ENCODE measurements at regions not wholly inside any gene's neighbourhood (a gene's known extent, or its start where the extent isn't known, plus 50 kb on each side); places are given as distances from the start of the nearest gene placed in this dataset.

DNA sequence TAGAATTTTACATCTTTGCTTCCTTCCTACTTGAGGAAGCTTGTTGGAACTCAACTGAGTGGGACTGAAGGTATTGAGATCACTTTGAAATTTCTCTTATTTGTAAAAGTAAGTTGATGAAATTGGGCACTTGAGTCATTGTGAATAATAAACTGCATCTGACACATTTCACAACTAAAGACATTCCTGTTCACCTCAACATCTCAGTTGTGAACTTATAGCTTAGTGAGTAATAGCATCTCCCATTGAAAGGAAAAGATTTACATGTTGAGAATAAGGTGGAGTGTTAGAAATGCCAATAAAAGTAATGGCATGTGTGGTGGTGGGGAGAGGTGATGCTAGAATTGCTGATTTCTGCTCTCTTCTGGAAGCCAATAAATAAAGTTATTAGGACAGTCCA is 145.0 kb downstream of the SLC24A2 start:
- TF ChIP-seq, protein P1, sequence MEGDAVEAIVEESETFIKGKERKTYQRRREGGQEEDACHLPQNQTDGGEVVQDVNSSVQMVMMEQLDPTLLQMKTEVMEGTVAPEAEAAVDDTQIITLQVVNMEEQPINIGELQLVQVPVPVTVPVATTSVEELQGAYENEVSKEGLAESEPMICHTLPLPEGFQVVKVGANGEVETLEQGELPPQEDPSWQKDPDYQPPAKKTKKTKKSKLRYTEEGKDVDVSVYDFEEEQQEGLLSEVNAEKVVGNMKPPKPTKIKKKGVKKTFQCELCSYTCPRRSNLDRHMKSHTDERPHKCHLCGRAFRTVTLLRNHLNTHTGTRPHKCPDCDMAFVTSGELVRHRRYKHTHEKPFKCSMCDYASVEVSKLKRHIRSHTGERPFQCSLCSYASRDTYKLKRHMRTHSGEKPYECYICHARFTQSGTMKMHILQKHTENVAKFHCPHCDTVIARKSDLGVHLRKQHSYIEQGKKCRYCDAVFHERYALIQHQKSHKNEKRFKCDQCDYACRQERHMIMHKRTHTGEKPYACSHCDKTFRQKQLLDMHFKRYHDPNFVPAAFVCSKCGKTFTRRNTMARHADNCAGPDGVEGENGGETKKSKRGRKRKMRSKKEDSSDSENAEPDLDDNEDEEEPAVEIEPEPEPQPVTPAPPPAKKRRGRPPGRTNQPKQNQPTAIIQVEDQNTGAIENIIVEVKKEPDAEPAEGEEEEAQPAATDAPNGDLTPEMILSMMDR (IDR thresholded peaks at IDR 0.05; ENCODE audit: borderline replicate concordance, insufficient read depth, low read depth, low read length), result no peak
- no peak overlapping the region for H3K4me3 ChIP-seq (ENCODE audit: low read depth, low read length)

DNA sequence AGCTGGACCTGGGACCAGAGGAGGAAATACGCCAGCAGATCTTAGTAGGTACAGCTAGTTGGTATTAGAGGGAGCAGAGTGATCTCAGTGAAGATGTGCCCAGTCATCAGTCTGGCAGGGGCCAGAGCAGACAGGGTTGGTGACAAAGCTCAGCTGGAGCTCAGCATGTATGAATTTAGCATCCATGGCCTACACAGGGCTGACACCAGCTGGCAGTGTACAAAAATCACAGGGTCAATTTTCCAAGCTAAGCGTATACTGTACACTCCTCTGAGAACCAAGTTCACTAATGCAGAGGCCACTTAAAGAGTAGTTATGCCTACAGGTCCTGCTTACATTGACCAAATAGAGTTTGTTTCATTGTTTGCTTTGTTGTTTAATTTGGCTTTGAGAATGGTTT is 146.6 kb downstream of the SLC24A2 start:
- no peak overlapping the region for H3K4me3 ChIP-seq (ENCODE audit: low read depth, low read length)
- TF ChIP-seq, protein P1 (IDR thresholded peaks at IDR 0.05; ENCODE audit: borderline replicate concordance, insufficient read depth, low read depth, low read length), result no peak

DNA sequence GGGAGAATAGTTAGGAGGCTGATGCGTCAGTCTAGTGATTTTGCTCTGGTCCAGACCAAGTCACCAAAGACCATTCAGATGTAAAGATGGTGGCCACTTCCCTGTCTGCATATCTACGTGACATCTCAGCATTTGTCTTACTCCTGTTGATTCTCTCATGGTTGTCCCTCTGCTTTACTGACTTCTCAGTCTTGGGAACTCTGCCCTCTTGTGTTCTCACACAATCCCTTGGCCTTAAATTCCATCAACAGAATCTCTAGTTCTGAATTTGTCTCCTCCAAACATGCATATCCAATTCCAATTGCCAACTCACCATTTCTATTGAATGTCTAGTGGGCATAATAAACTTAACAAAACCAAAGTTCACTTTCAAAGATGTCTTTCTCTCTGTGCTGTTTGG is 147.8 kb downstream of the SLC24A2 start:
- TF ChIP-seq, protein P1 (IDR thresholded peaks at IDR 0.05; ENCODE audit: borderline replicate concordance, insufficient read depth, low read depth, low read length), result no peak
- H3K4me3 ChIP-seq (ENCODE audit: low read depth, low read length), result no peak overlapping the region

DNA sequence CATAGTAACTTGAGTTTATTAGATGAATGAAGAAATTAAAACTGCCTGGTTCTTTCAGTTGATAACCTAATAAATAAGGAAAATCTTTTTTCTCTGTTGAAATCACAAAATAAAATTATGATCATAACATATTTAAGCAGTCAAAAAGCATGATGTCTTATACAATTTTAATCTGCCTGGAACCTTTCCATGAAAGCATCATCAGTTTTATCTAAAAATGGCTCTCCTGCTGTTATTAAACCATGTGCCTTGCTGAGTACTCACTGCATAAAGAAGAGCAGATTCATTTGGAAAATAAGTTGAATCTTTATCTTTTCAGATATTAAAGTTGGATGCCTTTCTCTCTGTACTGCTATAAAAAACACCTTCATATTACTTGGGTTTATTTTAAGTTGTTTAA is 148.8 kb downstream of the SLC24A2 start:
- TF ChIP-seq, protein P1 (IDR thresholded peaks at IDR 0.05; ENCODE audit: borderline replicate concordance, insufficient read depth, low read depth, low read length), result no peak
- no peak overlapping the region for H3K4me3 ChIP-seq (ENCODE audit: low read depth, low read length)

DNA sequence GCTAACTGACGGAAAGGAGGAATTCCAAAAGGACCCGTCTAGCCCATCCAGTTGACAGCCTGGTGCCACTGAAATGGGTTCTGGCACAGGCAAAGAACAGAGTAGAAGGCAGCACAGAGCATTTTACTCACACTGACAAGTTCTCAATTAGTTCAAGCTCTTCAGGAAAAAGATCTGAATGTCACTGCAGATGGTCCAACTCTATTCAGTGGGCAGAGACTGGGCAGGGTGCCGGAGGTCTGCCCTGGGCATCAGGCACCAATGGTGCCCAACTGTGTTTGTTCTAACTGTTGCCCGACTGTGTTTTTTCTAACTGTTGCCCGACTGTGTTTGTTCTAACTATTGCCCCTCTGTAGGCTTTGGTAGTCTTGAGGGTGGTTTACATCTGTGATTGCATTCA is 151.8 kb downstream of the SLC24A2 start:
- no peak overlapping the region for H3K4me3 ChIP-seq (ENCODE audit: low read depth, low read length)
- TF ChIP-seq, protein P1 (IDR thresholded peaks at IDR 0.05; ENCODE audit: borderline replicate concordance, insufficient read depth, low read depth, low read length), result no peak

DNA sequence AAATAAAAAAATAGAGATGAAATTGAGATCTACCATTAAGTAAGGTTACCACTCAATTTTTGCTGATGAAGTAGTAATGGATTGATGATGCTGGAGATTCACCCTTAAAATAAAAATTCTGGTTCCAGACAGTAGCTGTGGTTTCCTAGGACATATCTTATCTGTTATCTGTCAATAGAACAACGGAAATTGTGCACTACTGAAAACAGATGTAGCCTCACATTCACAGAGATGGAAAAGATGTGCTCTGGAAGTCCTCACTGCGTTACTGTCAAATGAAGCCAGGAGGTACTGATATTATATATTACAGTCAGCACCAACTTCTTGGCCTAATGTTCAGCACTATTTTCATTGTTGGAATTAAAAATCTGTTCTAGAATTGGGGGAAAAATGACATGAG is 154.0 kb downstream of the SLC24A2 start:
- TF ChIP-seq, protein P1 (IDR thresholded peaks at IDR 0.05; ENCODE audit: borderline replicate concordance, insufficient read depth, low read depth, low read length), result no peak
- no peak overlapping the region for H3K4me3 ChIP-seq (ENCODE audit: low read depth, low read length)

DNA sequence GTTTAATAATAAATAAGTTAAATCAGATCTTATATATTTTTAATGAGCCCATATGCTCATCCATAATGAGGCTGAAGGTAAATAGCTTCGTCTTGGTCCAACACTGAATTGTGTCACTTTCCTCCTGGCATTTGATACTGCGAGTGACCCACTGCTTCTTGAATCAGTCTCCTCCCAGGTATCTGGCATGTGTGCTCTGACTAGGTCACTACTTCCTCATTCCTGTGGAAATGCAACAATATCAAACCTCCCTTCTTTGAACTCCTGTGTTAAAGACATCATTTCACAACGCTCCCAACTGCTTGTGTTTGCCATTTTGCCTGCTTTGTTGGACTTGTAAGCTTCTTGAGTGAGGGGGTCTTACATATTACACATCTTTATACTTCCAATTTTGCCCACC is 157.7 kb downstream of the SLC24A2 start:
- TF ChIP-seq, protein P1 (IDR thresholded peaks at IDR 0.05; ENCODE audit: borderline replicate concordance, insufficient read depth, low read depth, low read length), result no peak
- no peak overlapping the region for H3K4me3 ChIP-seq (ENCODE audit: low read depth, low read length)
